DND-41 (cell line): ENCODE measurements at regions not wholly inside any gene's neighbourhood (a gene's known extent, or its start where the extent isn't known, plus 50 kb on each side); places are given as distances from the start of the nearest gene placed in this dataset.

Experiments
- CTCF ChIP-seq: IDR thresholded peaks from 2 replicates; pipeline ENCODE4 v1.5.1; 2012; ENCODE audit warnings: borderline replicate concordance, low read length, moderate library complexity, mild to moderate bottlenecking; ENCODE audit not compliant: poor library complexity, severe bottlenecking; ENCODE audit errors: extremely low read depth
- EZH2 ChIP-seq: IDR thresholded peaks from 3 replicates; pipeline ENCODE4 v1.6.1; 2012; ENCODE audit warnings: borderline replicate concordance, low read depth, mild to moderate bottlenecking, moderate library complexity, low read length, inconsistent platforms; ENCODE audit not compliant: severe bottlenecking

GRCh38 chrX:3532581-3533085 is 180.8 kb downstream of the PRKX start:
- TF ChIP-seq CTCF, result no peak
- TF ChIP-seq EZH2, result no peak
